H9 (cell line): ENCODE measurements at regions not wholly inside any gene's neighbourhood (a gene's known extent, or its start where the extent isn't known, plus 50 kb on each side); places are given as distances from the start of the nearest gene placed in this dataset.

Experiments used
- DNase-seq: peaks from one replicate; pipeline ENCODE4 v3.0.0-alpha.2; 2017
- H2AFZ ChIP-seq: one replicate; pipeline ENCODE4 v1.6.1; 2013; ENCODE audit warnings: mild to moderate bottlenecking, low read length, control low read depth, moderate library complexity
- H2AK5ac ChIP-seq: 2 replicates; pipeline ENCODE4 v1.6.1; 2013; ENCODE audit warnings: low read length, control low read depth, mixed read lengths; ENCODE audit not compliant: insufficient read length
- H2BK120ac ChIP-seq: one replicate; pipeline ENCODE4 v1.6.1; 2013; ENCODE audit warnings: low read depth, mild to moderate bottlenecking, low read length, control low read depth, inconsistent platforms; ENCODE audit not compliant: poor library complexity, severe bottlenecking
- H2BK12ac ChIP-seq: 2 replicates; pipeline ENCODE4 v1.6.1; 2013; ENCODE audit warnings: low read length, control low read depth, mixed read lengths, low read depth; ENCODE audit not compliant: insufficient read length
- H2BK15ac ChIP-seq: 2 replicates; pipeline ENCODE4 v1.6.1; 2013; ENCODE audit warnings: low read depth, low read length, control low read depth
- H2BK20ac ChIP-seq: one replicate; pipeline ENCODE4 v1.6.1; 2013; ENCODE audit warnings: low read depth, mild to moderate bottlenecking, low read length, control low read depth, inconsistent platforms; ENCODE audit not compliant: poor library complexity, severe bottlenecking
- H2BK5ac ChIP-seq: 2 replicates; pipeline ENCODE4 v1.6.1; 2013; ENCODE audit warnings: low read length, control low read depth, mixed read lengths; ENCODE audit not compliant: insufficient read length
- H3K14ac ChIP-seq: 2 replicates; pipeline ENCODE4 v1.6.1; 2013; ENCODE audit warnings: low read length, control low read depth; ENCODE audit not compliant: insufficient read depth
- H3K18ac ChIP-seq: 2 replicates; pipeline ENCODE4 v1.6.1; 2013; ENCODE audit warnings: low read depth, mild to moderate bottlenecking, mixed read lengths, low read length, control low read depth; ENCODE audit not compliant: insufficient read length
- H3K23ac ChIP-seq: 2 replicates; pipeline ENCODE4 v1.6.1; 2013; ENCODE audit warnings: low read length, control low read depth, mixed read lengths, low read depth; ENCODE audit not compliant: insufficient read length
- H3K23me2 ChIP-seq: 2 replicates; pipeline ENCODE4 v1.6.1; 2013; ENCODE audit warnings: low read depth, mild to moderate bottlenecking, mixed read lengths, low read length, control low read depth; ENCODE audit not compliant: insufficient read length, poor library complexity, severe bottlenecking
- H3K27ac ChIP-seq: 2 replicates; pipeline ENCODE4 v1.5.1; 2013; ENCODE audit warnings: low read length, control low read depth, mixed read lengths, low read depth; ENCODE audit not compliant: insufficient read length
- H3K27me3 ChIP-seq: 2 replicates; pipeline ENCODE4 v1.6.1; 2013; ENCODE audit warnings: low read length, control low read depth, inconsistent platforms; ENCODE audit not compliant: insufficient read depth
- H3K4ac ChIP-seq: 2 replicates; pipeline ENCODE4 v1.6.1; 2013; ENCODE audit warnings: low read depth, mild to moderate bottlenecking, control low read depth, inconsistent platforms, low read length, moderate library complexity
- H3K4me1 ChIP-seq: 2 replicates; pipeline ENCODE4 v1.6.1; 2013; ENCODE audit warnings: low read length, control low read depth, inconsistent platforms; ENCODE audit not compliant: insufficient read depth
- H3K4me2 ChIP-seq: 2 replicates; pipeline ENCODE4 v1.6.1; 2013; ENCODE audit warnings: low read length, control low read depth, mixed read lengths; ENCODE audit not compliant: insufficient read length, insufficient read depth
- H3K56ac ChIP-seq: 2 replicates; pipeline ENCODE4 v1.6.1; 2013; ENCODE audit warnings: low read depth, mild to moderate bottlenecking, mixed read lengths, low read length, control low read depth; ENCODE audit not compliant: insufficient read length
- H3K79me1 ChIP-seq: 2 replicates; pipeline ENCODE4 v1.6.1; 2013; ENCODE audit warnings: low read depth, mild to moderate bottlenecking, moderate library complexity, low read length, control low read depth, inconsistent platforms; ENCODE audit not compliant: insufficient read depth, poor library complexity, severe bottlenecking
- H3K79me2 ChIP-seq: 2 replicates; pipeline ENCODE4 v1.6.1; 2013; ENCODE audit warnings: low read length, control low read depth, inconsistent platforms; ENCODE audit not compliant: insufficient read depth
- H3K9ac ChIP-seq: 2 replicates; pipeline ENCODE4 v1.6.1; 2013; ENCODE audit warnings: low read length, control low read depth, mixed read lengths; ENCODE audit not compliant: insufficient read length; ENCODE audit errors: extremely low read depth
- H3K9me3 ChIP-seq: one replicate; pipeline ENCODE4 v1.6.1; 2013; ENCODE audit warnings: low read depth, low read length, inconsistent platforms; ENCODE audit not compliant: control insufficient read depth
- H3T11ph ChIP-seq: one replicate; pipeline ENCODE4 v1.6.1; 2013; ENCODE audit warnings: mild to moderate bottlenecking, low read length, control low read depth, inconsistent platforms
- H4K20me1 ChIP-seq: one replicate; pipeline ENCODE4 v1.6.1; 2013; ENCODE audit not compliant: control insufficient read depth, insufficient read length, insufficient read depth
- H4K5ac ChIP-seq: 2 replicates; pipeline ENCODE4 v1.6.1; 2013; ENCODE audit warnings: low read depth, mild to moderate bottlenecking, mixed read lengths, low read length, control low read depth; ENCODE audit not compliant: insufficient read length
- H4K8ac ChIP-seq: replicated peaks from 2 replicates; pipeline ENCODE4 v1.6.1; 2013; ENCODE audit warnings: low read length, control low read depth, mixed read lengths, low read depth; ENCODE audit not compliant: insufficient read length
- H4K91ac ChIP-seq: 2 replicates; pipeline ENCODE4 v1.6.1; 2013; ENCODE audit warnings: low read depth, mild to moderate bottlenecking, moderate library complexity, mixed read lengths, low read length, control low read depth; ENCODE audit not compliant: insufficient read length
- H3K27ac Mint-ChIP-seq, 3 experiments: 2 replicates in 2 of 3; 3 replicates in 1 of 3; pipeline ENCODE4 v1.8.0; 2020 to 2021; ENCODE audit warnings: mixed read lengths in 3 of 3, mild to moderate bottlenecking in 1 of 3, moderate library complexity in 1 of 3
- H3K27me3 Mint-ChIP-seq: 2 replicates; pipeline ENCODE4 v1.8.0; 2021; ENCODE audit warnings: low read depth, mild to moderate bottlenecking, moderate library complexity, mixed read lengths
- H3K36me3 Mint-ChIP-seq, 3 experiments: 2 replicates in 2 of 3; 3 replicates in 1 of 3; pipeline ENCODE4 v1.8.0; 2020 to 2021; ENCODE audit warnings: low read depth in 3 of 3, mixed read lengths in 3 of 3; ENCODE audit not compliant: insufficient read depth in 1 of 3
- H3K4me1 Mint-ChIP-seq, 2 experiments: 2 replicates each; pipeline ENCODE4 v1.8.0; 2020; ENCODE audit warnings: mixed read lengths in 2 of 2
- H3K4me3 Mint-ChIP-seq, 2 experiments: 2 replicates in 1 of 2; 3 replicates in 1 of 2; pipeline ENCODE4 v1.8.0; 2020 to 2021; ENCODE audit warnings: mild to moderate bottlenecking in 2 of 2, mixed read lengths in 2 of 2, moderate library complexity in 1 of 2
- H3K9me3 Mint-ChIP-seq, 2 experiments: 2 replicates in 1 of 2; 3 replicates in 1 of 2; pipeline ENCODE4 v1.8.0; 2020; ENCODE audit warnings: mild to moderate bottlenecking in 2 of 2, mixed read lengths in 2 of 2, moderate library complexity in 1 of 2
- CTCF ChIP-seq: fragments of 200-600 bp; sonication (generic); conservative IDR thresholded peaks from 3 replicates; pipeline ENCODE4 v1.8.0; 2021; ENCODE audit warnings: antibody characterized with exemption, mild to moderate bottlenecking
- WGBS: extraction: QIAGEN DNeasy Blood & Tissue Kit; methylation state at CpG from one replicate; pipeline ENCODE4 v1.1.7; 2013; ENCODE audit warnings: missing lambda C conversion rate, low lambda C conversion rate, mixed read lengths; ENCODE audit not compliant: insufficient read length; ENCODE audit errors: extremely low coverage; 5-methylcytosine and 5-hydroxymethylcytosine counted together

GRCh38 chr5:176726746-176727527, 79.7 kb downstream of the TSPAN17 start:
- Mint-ChIP-seq H3K4me3 (no peak overlapping the region), H3K36me3 (no peaks in the 10 kb centered on the region), H3K27ac (no peak overlapping the region), H3K27me3 (peaks cover 14% of the 10 kb centered on the region), H3K4me1 (peaks cover 31 to 45% of the 10 kb centered on the region in 2 experiments), H3K9me3 (peaks cover 0 to 4% of the 10 kb centered on the region in 2 experiments; a peak in 1 of 5 replicates)
- H3K4me2 ChIP-seq, result no peak overlapping the region
- no peak overlapping the region for H4K8ac ChIP-seq
- no peaks in the 10 kb centered on the region for H3K79me2 ChIP-seq
- no peak overlapping the region for H3K14ac ChIP-seq
- H3K79me1 ChIP-seq, result no peaks in the 10 kb centered on the region
- no peak for DNase-seq
- no peak overlapping the region for H2AK5ac ChIP-seq
- no peak overlapping the region for H3K56ac ChIP-seq
- no peak overlapping the region for H3K18ac ChIP-seq
- H2BK12ac ChIP-seq, result no peak overlapping the region
- H3K27ac ChIP-seq, result no peak overlapping the region
- H2BK20ac ChIP-seq, result no peak overlapping the region
- H3K23ac ChIP-seq, result no peak overlapping the region
- no peaks in the 10 kb centered on the region for H3K27me3 ChIP-seq
- no peak overlapping the region for H2BK5ac ChIP-seq
- no peak overlapping the region for H3K4ac ChIP-seq
- TF ChIP-seq CTCF, result no peak
- H4K20me1 ChIP-seq, result no peaks in the 10 kb centered on the region
- H3K4me1 ChIP-seq, result peaks cover 3% of the 10 kb centered on the region; the same call in 1 of the 2 replicates
- WGBS, result no CpG with 5 or more reads among the region's 25 CpGs
- H2AFZ ChIP-seq, result no peak overlapping the region
- no peaks in the 10 kb centered on the region for H3K9me3 ChIP-seq
- H4K91ac ChIP-seq, result no peak overlapping the region
- H3K9ac ChIP-seq, result no peak overlapping the region
- H2BK120ac ChIP-seq, result no peak overlapping the region
- H4K5ac ChIP-seq, result no peak overlapping the region
- H3T11ph ChIP-seq, result no peak overlapping the region
- no peaks in the 10 kb centered on the region for H3K23me2 ChIP-seq
- no peak overlapping the region for H2BK15ac ChIP-seq
